H9 (cell line): ENCODE measurements at regions not wholly inside any gene's neighbourhood (a gene's known extent, or its start where the extent isn't known, plus 50 kb on each side); places are given as distances from the start of the nearest gene placed in this dataset.

Experiments
- DNase-seq: peaks from one replicate; pipeline ENCODE4 v3.0.0-alpha.2; 2017
- H2AFZ ChIP-seq: one replicate; pipeline ENCODE4 v1.6.1; 2013; ENCODE audit warnings: mild to moderate bottlenecking, low read length, control low read depth, moderate library complexity
- H2AK5ac ChIP-seq: 2 replicates; pipeline ENCODE4 v1.6.1; 2013; ENCODE audit warnings: low read length, control low read depth, mixed read lengths; ENCODE audit not compliant: insufficient read length
- H2BK120ac ChIP-seq: one replicate; pipeline ENCODE4 v1.6.1; 2013; ENCODE audit warnings: low read depth, mild to moderate bottlenecking, low read length, control low read depth, inconsistent platforms; ENCODE audit not compliant: poor library complexity, severe bottlenecking
- H2BK12ac ChIP-seq: 2 replicates; pipeline ENCODE4 v1.6.1; 2013; ENCODE audit warnings: low read length, control low read depth, mixed read lengths, low read depth; ENCODE audit not compliant: insufficient read length
- H2BK15ac ChIP-seq: 2 replicates; pipeline ENCODE4 v1.6.1; 2013; ENCODE audit warnings: low read depth, low read length, control low read depth
- H2BK20ac ChIP-seq: one replicate; pipeline ENCODE4 v1.6.1; 2013; ENCODE audit warnings: low read depth, mild to moderate bottlenecking, low read length, control low read depth, inconsistent platforms; ENCODE audit not compliant: poor library complexity, severe bottlenecking
- H2BK5ac ChIP-seq: 2 replicates; pipeline ENCODE4 v1.6.1; 2013; ENCODE audit warnings: low read length, control low read depth, mixed read lengths; ENCODE audit not compliant: insufficient read length
- H3K14ac ChIP-seq: 2 replicates; pipeline ENCODE4 v1.6.1; 2013; ENCODE audit warnings: low read length, control low read depth; ENCODE audit not compliant: insufficient read depth
- H3K18ac ChIP-seq: 2 replicates; pipeline ENCODE4 v1.6.1; 2013; ENCODE audit warnings: low read depth, mild to moderate bottlenecking, mixed read lengths, low read length, control low read depth; ENCODE audit not compliant: insufficient read length
- H3K23ac ChIP-seq: 2 replicates; pipeline ENCODE4 v1.6.1; 2013; ENCODE audit warnings: low read length, control low read depth, mixed read lengths, low read depth; ENCODE audit not compliant: insufficient read length
- H3K23me2 ChIP-seq: 2 replicates; pipeline ENCODE4 v1.6.1; 2013; ENCODE audit warnings: low read depth, mild to moderate bottlenecking, mixed read lengths, low read length, control low read depth; ENCODE audit not compliant: insufficient read length, poor library complexity, severe bottlenecking
- H3K27ac ChIP-seq: 2 replicates; pipeline ENCODE4 v1.5.1; 2013; ENCODE audit warnings: low read length, control low read depth, mixed read lengths, low read depth; ENCODE audit not compliant: insufficient read length
- H3K27me3 ChIP-seq: 2 replicates; pipeline ENCODE4 v1.6.1; 2013; ENCODE audit warnings: low read length, control low read depth, inconsistent platforms; ENCODE audit not compliant: insufficient read depth
- H3K4ac ChIP-seq: 2 replicates; pipeline ENCODE4 v1.6.1; 2013; ENCODE audit warnings: low read depth, mild to moderate bottlenecking, control low read depth, inconsistent platforms, low read length, moderate library complexity
- H3K4me1 ChIP-seq: 2 replicates; pipeline ENCODE4 v1.6.1; 2013; ENCODE audit warnings: low read length, control low read depth, inconsistent platforms; ENCODE audit not compliant: insufficient read depth
- H3K4me2 ChIP-seq: 2 replicates; pipeline ENCODE4 v1.6.1; 2013; ENCODE audit warnings: low read length, control low read depth, mixed read lengths; ENCODE audit not compliant: insufficient read length, insufficient read depth
- H3K56ac ChIP-seq: 2 replicates; pipeline ENCODE4 v1.6.1; 2013; ENCODE audit warnings: low read depth, mild to moderate bottlenecking, mixed read lengths, low read length, control low read depth; ENCODE audit not compliant: insufficient read length
- H3K79me1 ChIP-seq: 2 replicates; pipeline ENCODE4 v1.6.1; 2013; ENCODE audit warnings: low read depth, mild to moderate bottlenecking, moderate library complexity, low read length, control low read depth, inconsistent platforms; ENCODE audit not compliant: insufficient read depth, poor library complexity, severe bottlenecking
- H3K79me2 ChIP-seq: 2 replicates; pipeline ENCODE4 v1.6.1; 2013; ENCODE audit warnings: low read length, control low read depth, inconsistent platforms; ENCODE audit not compliant: insufficient read depth
- H3K9ac ChIP-seq: 2 replicates; pipeline ENCODE4 v1.6.1; 2013; ENCODE audit warnings: low read length, control low read depth, mixed read lengths; ENCODE audit not compliant: insufficient read length; ENCODE audit errors: extremely low read depth
- H3K9me3 ChIP-seq: one replicate; pipeline ENCODE4 v1.6.1; 2013; ENCODE audit warnings: low read depth, low read length, inconsistent platforms; ENCODE audit not compliant: control insufficient read depth
- H3T11ph ChIP-seq: one replicate; pipeline ENCODE4 v1.6.1; 2013; ENCODE audit warnings: mild to moderate bottlenecking, low read length, control low read depth, inconsistent platforms
- H4K20me1 ChIP-seq: one replicate; pipeline ENCODE4 v1.6.1; 2013; ENCODE audit not compliant: control insufficient read depth, insufficient read length, insufficient read depth
- H4K5ac ChIP-seq: 2 replicates; pipeline ENCODE4 v1.6.1; 2013; ENCODE audit warnings: low read depth, mild to moderate bottlenecking, mixed read lengths, low read length, control low read depth; ENCODE audit not compliant: insufficient read length
- H4K8ac ChIP-seq: replicated peaks from 2 replicates; pipeline ENCODE4 v1.6.1; 2013; ENCODE audit warnings: low read length, control low read depth, mixed read lengths, low read depth; ENCODE audit not compliant: insufficient read length
- H4K91ac ChIP-seq: 2 replicates; pipeline ENCODE4 v1.6.1; 2013; ENCODE audit warnings: low read depth, mild to moderate bottlenecking, moderate library complexity, mixed read lengths, low read length, control low read depth; ENCODE audit not compliant: insufficient read length
- H3K27ac Mint-ChIP-seq, 3 experiments: 2 replicates in 2 of 3; 3 replicates in 1 of 3; pipeline ENCODE4 v1.8.0; 2020 to 2021; ENCODE audit warnings: mixed read lengths in 3 of 3, mild to moderate bottlenecking in 1 of 3, moderate library complexity in 1 of 3
- H3K27me3 Mint-ChIP-seq: 2 replicates; pipeline ENCODE4 v1.8.0; 2021; ENCODE audit warnings: low read depth, mild to moderate bottlenecking, moderate library complexity, mixed read lengths
- H3K36me3 Mint-ChIP-seq, 3 experiments: 2 replicates in 2 of 3; 3 replicates in 1 of 3; pipeline ENCODE4 v1.8.0; 2020 to 2021; ENCODE audit warnings: low read depth in 3 of 3, mixed read lengths in 3 of 3; ENCODE audit not compliant: insufficient read depth in 1 of 3
- H3K4me1 Mint-ChIP-seq, 2 experiments: 2 replicates each; pipeline ENCODE4 v1.8.0; 2020; ENCODE audit warnings: mixed read lengths in 2 of 2
- H3K4me3 Mint-ChIP-seq, 2 experiments: 2 replicates in 1 of 2; 3 replicates in 1 of 2; pipeline ENCODE4 v1.8.0; 2020 to 2021; ENCODE audit warnings: mild to moderate bottlenecking in 2 of 2, mixed read lengths in 2 of 2, moderate library complexity in 1 of 2
- H3K9me3 Mint-ChIP-seq, 2 experiments: 2 replicates in 1 of 2; 3 replicates in 1 of 2; pipeline ENCODE4 v1.8.0; 2020; ENCODE audit warnings: mild to moderate bottlenecking in 2 of 2, mixed read lengths in 2 of 2, moderate library complexity in 1 of 2
- WGBS: extraction: QIAGEN DNeasy Blood & Tissue Kit; methylation state at CpG from one replicate; pipeline ENCODE4 v1.1.7; 2013; ENCODE audit warnings: missing lambda C conversion rate, low lambda C conversion rate, mixed read lengths; ENCODE audit not compliant: insufficient read length; ENCODE audit errors: extremely low coverage; 5-methylcytosine and 5-hydroxymethylcytosine counted together
- TF ChIP-seq, protein P1 (sequence below): fragments of 200-600 bp; sonication (generic); conservative IDR thresholded peaks from 3 replicates; pipeline ENCODE4 v1.8.0; 2021; ENCODE audit warnings: antibody characterized with exemption, mild to moderate bottlenecking

DNA sequence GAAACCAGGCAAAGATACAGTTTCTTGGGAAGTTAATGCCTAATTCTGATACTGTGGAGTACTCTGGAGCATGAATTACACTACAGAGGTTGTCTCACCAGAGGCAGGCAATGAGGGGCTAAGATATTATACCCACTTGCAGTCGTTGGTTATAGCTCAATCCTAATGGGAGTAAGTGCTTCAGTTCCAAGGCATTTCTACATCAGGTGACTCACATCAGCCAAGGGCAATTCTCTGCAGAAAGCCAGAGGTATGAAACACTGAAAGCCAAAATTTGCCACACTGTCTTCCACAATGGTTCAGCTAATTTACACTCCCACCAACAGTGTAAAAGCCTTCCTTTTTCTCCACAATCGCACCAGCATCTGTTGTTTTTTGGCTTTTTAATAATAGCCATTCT, 174.0 kb upstream of the IL15 start:
- TF ChIP-seq, protein P1, sequence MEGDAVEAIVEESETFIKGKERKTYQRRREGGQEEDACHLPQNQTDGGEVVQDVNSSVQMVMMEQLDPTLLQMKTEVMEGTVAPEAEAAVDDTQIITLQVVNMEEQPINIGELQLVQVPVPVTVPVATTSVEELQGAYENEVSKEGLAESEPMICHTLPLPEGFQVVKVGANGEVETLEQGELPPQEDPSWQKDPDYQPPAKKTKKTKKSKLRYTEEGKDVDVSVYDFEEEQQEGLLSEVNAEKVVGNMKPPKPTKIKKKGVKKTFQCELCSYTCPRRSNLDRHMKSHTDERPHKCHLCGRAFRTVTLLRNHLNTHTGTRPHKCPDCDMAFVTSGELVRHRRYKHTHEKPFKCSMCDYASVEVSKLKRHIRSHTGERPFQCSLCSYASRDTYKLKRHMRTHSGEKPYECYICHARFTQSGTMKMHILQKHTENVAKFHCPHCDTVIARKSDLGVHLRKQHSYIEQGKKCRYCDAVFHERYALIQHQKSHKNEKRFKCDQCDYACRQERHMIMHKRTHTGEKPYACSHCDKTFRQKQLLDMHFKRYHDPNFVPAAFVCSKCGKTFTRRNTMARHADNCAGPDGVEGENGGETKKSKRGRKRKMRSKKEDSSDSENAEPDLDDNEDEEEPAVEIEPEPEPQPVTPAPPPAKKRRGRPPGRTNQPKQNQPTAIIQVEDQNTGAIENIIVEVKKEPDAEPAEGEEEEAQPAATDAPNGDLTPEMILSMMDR: no peak
- H3K79me2 ChIP-seq: no peaks in the 10 kb centered on the region
- no peaks in the 10 kb centered on the region for H4K20me1 ChIP-seq
- no peak for DNase-seq
- no peaks in the 10 kb centered on the region for H3K4me1 ChIP-seq
- no peaks in the 10 kb centered on the region for H3K36me3 Mint-ChIP-seq
- no peak overlapping the region for H3K9ac ChIP-seq
- H2BK120ac ChIP-seq: no peak overlapping the region
- no peaks in the 10 kb centered on the region for H3K23me2 ChIP-seq
- no peaks in the 10 kb centered on the region for H3K4me1 Mint-ChIP-seq
- H3T11ph ChIP-seq: no peak overlapping the region
- H2BK12ac ChIP-seq: no peak overlapping the region
- H3K27ac ChIP-seq: no peak overlapping the region
- H2BK20ac ChIP-seq: no peak overlapping the region
- WGBS: no CpG with 5 or more reads among the region's 2 CpGs
- no peaks in the 10 kb centered on the region for H3K9me3 ChIP-seq
- H4K91ac ChIP-seq: no peak overlapping the region
- no peak overlapping the region for H3K27ac Mint-ChIP-seq
- H3K18ac ChIP-seq: no peak overlapping the region
- H3K56ac ChIP-seq: no peak overlapping the region
- no peaks in the 10 kb centered on the region for H3K27me3 ChIP-seq
- H2AFZ ChIP-seq: no peak overlapping the region
- no peak overlapping the region for H3K14ac ChIP-seq
- H2BK15ac ChIP-seq: no peak overlapping the region
- no peak overlapping the region for H2BK5ac ChIP-seq
- H3K4me3 Mint-ChIP-seq: no peak overlapping the region
- H3K9me3 Mint-ChIP-seq: no peaks in the 10 kb centered on the region
- no peak overlapping the region for H3K4me2 ChIP-seq
- H2AK5ac ChIP-seq: no peak overlapping the region
- H3K79me1 ChIP-seq: no peaks in the 10 kb centered on the region
- H4K8ac ChIP-seq: no peak overlapping the region
- H4K5ac ChIP-seq: no peak overlapping the region
- no peak overlapping the region for H3K4ac ChIP-seq
- no peaks in the 10 kb centered on the region for H3K27me3 Mint-ChIP-seq
- no peak overlapping the region for H3K23ac ChIP-seq
